ENCODE measurements at regions not wholly inside any gene's neighbourhood (a gene's known extent, or its start where the extent isn't known, plus 50 kb on each side); places are given as distances from the start of the nearest gene placed in this dataset.

DNA sequence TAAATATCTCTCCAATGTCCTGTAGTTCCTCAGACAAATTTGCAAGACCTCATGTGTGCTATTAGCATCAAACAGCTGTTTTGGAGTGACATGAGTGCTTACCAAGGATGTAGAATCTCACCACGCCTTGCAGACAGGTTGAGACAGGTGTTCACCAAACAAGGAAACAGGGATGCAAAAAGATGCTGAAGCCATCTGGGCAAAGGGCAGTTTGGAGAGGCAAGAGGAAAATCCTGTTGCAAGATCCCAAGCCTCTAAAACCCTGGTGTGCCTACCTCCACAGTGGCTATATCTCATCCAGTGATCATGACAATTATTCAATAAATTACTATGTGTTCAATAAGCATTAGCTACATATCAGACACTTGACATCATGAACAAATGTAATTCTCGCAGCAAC is 373.7 kb downstream of the SOX9 start:
- TF ChIP-seq, protein P1, sequence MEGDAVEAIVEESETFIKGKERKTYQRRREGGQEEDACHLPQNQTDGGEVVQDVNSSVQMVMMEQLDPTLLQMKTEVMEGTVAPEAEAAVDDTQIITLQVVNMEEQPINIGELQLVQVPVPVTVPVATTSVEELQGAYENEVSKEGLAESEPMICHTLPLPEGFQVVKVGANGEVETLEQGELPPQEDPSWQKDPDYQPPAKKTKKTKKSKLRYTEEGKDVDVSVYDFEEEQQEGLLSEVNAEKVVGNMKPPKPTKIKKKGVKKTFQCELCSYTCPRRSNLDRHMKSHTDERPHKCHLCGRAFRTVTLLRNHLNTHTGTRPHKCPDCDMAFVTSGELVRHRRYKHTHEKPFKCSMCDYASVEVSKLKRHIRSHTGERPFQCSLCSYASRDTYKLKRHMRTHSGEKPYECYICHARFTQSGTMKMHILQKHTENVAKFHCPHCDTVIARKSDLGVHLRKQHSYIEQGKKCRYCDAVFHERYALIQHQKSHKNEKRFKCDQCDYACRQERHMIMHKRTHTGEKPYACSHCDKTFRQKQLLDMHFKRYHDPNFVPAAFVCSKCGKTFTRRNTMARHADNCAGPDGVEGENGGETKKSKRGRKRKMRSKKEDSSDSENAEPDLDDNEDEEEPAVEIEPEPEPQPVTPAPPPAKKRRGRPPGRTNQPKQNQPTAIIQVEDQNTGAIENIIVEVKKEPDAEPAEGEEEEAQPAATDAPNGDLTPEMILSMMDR (IDR thresholded peaks at IDR 0.05) = no peak
- H3K4me1 ChIP-seq (ENCODE audit: insufficient read depth, low read length) = no peaks in the 10 kb centered on the region
- no peak for ATAC-seq (ENCODE audit: poor library complexity)
- no peak overlapping the region for H3K4me3 Mint-ChIP-seq
- H3K27me3 Mint-ChIP-seq = peaks cover 13% of the 10 kb centered on the region
- peaks cover 0 to 5% of the 10 kb centered on the region in 2 experiments for H3K9me3 ChIP-seq (ENCODE audit: control insufficient read depth in 1 of 2, insufficient read depth in 1 of 2, low read length in 2 of 2)
- no peaks in the 10 kb centered on the region for H3K4me1 Mint-ChIP-seq (ENCODE audit: low read depth)
- H3K9me3 Mint-ChIP-seq = peaks cover 5% of the 10 kb centered on the region
- no peak overlapping the region for H3K27ac ChIP-seq (ENCODE audit: low read depth in 1 of 2, low read length in 2 of 2)
- intact Hi-C loops (cut with DNase I, micrococcal nuclease) = no loop called here
- H3K36me3 Mint-ChIP-seq (ENCODE audit: low read depth) = no peaks in the 10 kb centered on the region
- POLR2A ChIA-PET = no interaction called here
- CTCF ChIA-PET = no interaction called here
- H3K27me3 ChIP-seq (ENCODE audit: control insufficient read depth in 1 of 2, insufficient read depth in 2 of 2, low read length in 2 of 2) = no peaks in the 10 kb centered on the region
- DNase-seq = no peak
- no peak overlapping the region for H3K4me3 ChIP-seq (ENCODE audit: low read length)
- H3K36me3 ChIP-seq (ENCODE audit: insufficient read depth, low read length) = no peaks in the 10 kb centered on the region
- no peak overlapping the region for H3K27ac Mint-ChIP-seq

DNA sequence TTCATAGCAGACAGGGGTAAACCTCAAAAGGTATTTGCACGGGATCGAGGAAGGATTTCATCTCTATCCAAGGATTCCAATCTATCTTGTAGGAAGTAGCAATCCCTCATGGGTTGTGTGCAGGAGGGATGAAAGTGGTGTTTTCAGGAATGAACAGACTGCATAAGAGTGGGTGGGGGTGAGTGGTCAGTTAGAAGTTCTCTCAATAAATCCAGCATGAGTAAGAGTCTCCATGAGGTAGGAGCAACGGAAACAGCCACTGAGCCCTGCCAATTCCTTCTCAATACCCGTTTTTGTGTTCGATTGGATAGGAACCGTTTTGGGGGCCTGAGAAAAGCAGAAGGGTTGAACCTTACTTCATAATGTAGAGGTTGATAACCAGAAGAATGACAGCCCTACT is 375.6 kb downstream of the SOX9 start:
- ChIA-PET POLR2A (no interaction called here), CTCF (no interaction called here)
- no peak overlapping the region for H3K27ac Mint-ChIP-seq
- peaks cover 0 to 7% of the 10 kb centered on the region in 2 experiments for H3K9me3 ChIP-seq (ENCODE audit: control insufficient read depth in 1 of 2, insufficient read depth in 1 of 2, low read length in 2 of 2)
- H3K9me3 Mint-ChIP-seq = peaks cover 5% of the 10 kb centered on the region
- no peaks in the 10 kb centered on the region for H3K36me3 Mint-ChIP-seq (ENCODE audit: low read depth)
- H3K4me1 ChIP-seq (ENCODE audit: insufficient read depth, low read length) = no peaks in the 10 kb centered on the region
- ATAC-seq (ENCODE audit: poor library complexity) (no peak), DNase-seq (no peak)
- peaks cover 0 to 1% of the 10 kb centered on the region in 2 experiments for H3K27me3 ChIP-seq (ENCODE audit: control insufficient read depth in 1 of 2, insufficient read depth in 2 of 2, low read length in 2 of 2)
- TF ChIP-seq, protein P1 (IDR thresholded peaks at IDR 0.05) = no peak
- H3K27me3 Mint-ChIP-seq = peaks cover 18% of the 10 kb centered on the region
- H3K4me1 Mint-ChIP-seq (ENCODE audit: low read depth) = no peaks in the 10 kb centered on the region
- no peaks in the 10 kb centered on the region for H3K36me3 ChIP-seq (ENCODE audit: insufficient read depth, low read length)
- no peak overlapping the region for H3K4me3 ChIP-seq (ENCODE audit: low read length)
- no peak overlapping the region for H3K4me3 Mint-ChIP-seq
- intact Hi-C loops (cut with DNase I, micrococcal nuclease) = no loop called here
- H3K27ac ChIP-seq (ENCODE audit: low read depth in 1 of 2, low read length in 2 of 2) = no peak overlapping the region

DNA sequence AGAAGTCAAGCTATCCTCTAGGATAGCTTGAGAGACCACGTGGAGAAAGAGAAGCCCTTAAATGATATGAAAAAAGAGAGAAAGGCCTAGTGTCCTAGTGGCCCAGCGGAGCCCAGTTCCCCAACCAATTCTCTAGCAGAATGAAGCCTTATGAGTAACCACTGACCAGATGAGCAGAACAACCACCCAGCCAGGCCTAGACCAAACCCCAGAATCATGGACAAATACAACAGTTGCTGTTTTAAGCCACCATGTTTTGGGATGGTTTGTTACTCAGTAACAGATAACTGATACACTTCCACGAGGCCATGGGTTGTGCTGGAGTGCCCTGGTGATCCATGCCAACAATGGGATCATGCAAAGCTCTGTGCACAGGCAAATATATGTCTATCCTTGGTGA is 377.1 kb downstream of the SOX9 start:
- H3K4me1 ChIP-seq (ENCODE audit: insufficient read depth, low read length) = no peaks in the 10 kb centered on the region
- TF ChIP-seq, protein P1 (IDR thresholded peaks at IDR 0.05) = no peak
- ATAC-seq (ENCODE audit: poor library complexity) = no peak
- DNase-seq = no peak
- H3K9me3 Mint-ChIP-seq = peaks cover 2% of the 10 kb centered on the region
- no peak overlapping the region for H3K27ac ChIP-seq (ENCODE audit: low read depth in 1 of 2, low read length in 2 of 2)
- H3K4me1 Mint-ChIP-seq (ENCODE audit: low read depth) = no peaks in the 10 kb centered on the region
- POLR2A ChIA-PET = no interaction called here
- H3K36me3 Mint-ChIP-seq (ENCODE audit: low read depth) = no peaks in the 10 kb centered on the region
- H3K27ac Mint-ChIP-seq = no peak overlapping the region
- intact Hi-C loops (cut with DNase I, micrococcal nuclease) = no loop called here
- no peaks in the 10 kb centered on the region for H3K36me3 ChIP-seq (ENCODE audit: insufficient read depth, low read length)
- peaks cover 0 to 11% of the 10 kb centered on the region in 2 experiments for H3K9me3 ChIP-seq (ENCODE audit: control insufficient read depth in 1 of 2, insufficient read depth in 1 of 2, low read length in 2 of 2)
- CTCF ChIA-PET = no interaction called here
- no peak overlapping the region for H3K4me3 ChIP-seq (ENCODE audit: low read length)
- H3K27me3 ChIP-seq (ENCODE audit: control insufficient read depth in 1 of 2, insufficient read depth in 2 of 2, low read length in 2 of 2) = peaks cover 0 to 4% of the 10 kb centered on the region in 2 experiments
- H3K27me3 Mint-ChIP-seq = peaks cover 31% of the 10 kb centered on the region
- no peak overlapping the region for H3K4me3 Mint-ChIP-seq

Measured in CD4-positive, alpha-beta T cell (primary cell).